Vagina (tissue), 2 donors: ENCODE measurements at regions not wholly inside any gene's neighbourhood (a gene's known extent, or its start where the extent isn't known, plus 50 kb on each side); places are given as distances from the start of the nearest gene placed in this dataset.

Experiments used
- DNase-seq, 2 donors: peaks; one replicate each; pipeline ENCODE4 v3.0.0-alpha.2; 2017; ENCODE audit errors: extremely low spot score in 2 of 2
- H3K27ac ChIP-seq: fragments of 200-600 bp; sonication (generic); one replicate; pipeline ENCODE4 v1.5.1; 2019
- H3K27me3 ChIP-seq: fragments of 200-600 bp; sonication (generic); one replicate; pipeline ENCODE4 v1.5.1; 2019
- H3K36me3 ChIP-seq, 2 donors: fragments of 200-600 bp; sonication (generic); one replicate each; pipeline ENCODE4 v1.5.1; 2017 to 2019
- H3K4me1 ChIP-seq: fragments of 200-600 bp; sonication (generic); one replicate; pipeline ENCODE4 v1.5.1; 2019
- H3K4me3 ChIP-seq, 2 donors: fragments of 200-600 bp; sonication (generic); 1 replicate in 1 of 2; 2 replicates in 1 of 2; pipeline ENCODE4 v1.5.1; 2016 to 2019
- H3K9me3 ChIP-seq: fragments of 200-600 bp; sonication (generic); one replicate; pipeline ENCODE4 v1.5.1; 2019
- POLR2A ChIP-seq, 2 donors: fragments of 450-650 bp; IDR thresholded peaks; one replicate each; pipeline ENCODE4 v1.6.1; 2017; ENCODE audit warnings: antibody characterized with exemption in 2 of 2, mild to moderate bottlenecking in 2 of 2, moderate library complexity in 2 of 2
- POLR2AphosphoS5 ChIP-seq, 2 donors: sonication (generic); formaldehyde crosslinking; IDR thresholded peaks; one replicate each; pipeline ENCODE4 v1.9.0; 2017; ENCODE audit warnings: antibody characterized with exemption in 2 of 2, mild to moderate bottlenecking in 2 of 2, low read depth in 1 of 2; ENCODE audit not compliant: insufficient read depth in 1 of 2
- intact Hi-C: fragments of 100-400 bp; cut with DNase I; formaldehyde crosslinking; loops from one replicate; pipeline ENCODE4 v1.15.1; 2023
- TF ChIP-seq, protein P1 (sequence below), 3 experiments: fragments of 450-650 bp in 2 of 3; fragments of 200-600 bp in 1 of 3; sonication (generic) in 1 of 3; IDR thresholded peaks; one replicate each; pipeline ENCODE4 v1.5.1; 2017 to 2019; ENCODE audit warnings: antibody characterized with exemption in 3 of 3, mild to moderate bottlenecking in 2 of 3, moderate library complexity in 2 of 3

GRCh38 chr6:27562027-27562410 is 89.1 kb upstream of the ZNF184 start:
- H3K4me3 ChIP-seq = no peak overlapping the region
- no peak for DNase-seq
- H3K4me1 ChIP-seq = no peaks in the 10 kb centered on the region
- TF ChIP-seq POLR2A (IDR thresholded peaks at IDR 0.05) = no peak
- TF ChIP-seq, protein P1, sequence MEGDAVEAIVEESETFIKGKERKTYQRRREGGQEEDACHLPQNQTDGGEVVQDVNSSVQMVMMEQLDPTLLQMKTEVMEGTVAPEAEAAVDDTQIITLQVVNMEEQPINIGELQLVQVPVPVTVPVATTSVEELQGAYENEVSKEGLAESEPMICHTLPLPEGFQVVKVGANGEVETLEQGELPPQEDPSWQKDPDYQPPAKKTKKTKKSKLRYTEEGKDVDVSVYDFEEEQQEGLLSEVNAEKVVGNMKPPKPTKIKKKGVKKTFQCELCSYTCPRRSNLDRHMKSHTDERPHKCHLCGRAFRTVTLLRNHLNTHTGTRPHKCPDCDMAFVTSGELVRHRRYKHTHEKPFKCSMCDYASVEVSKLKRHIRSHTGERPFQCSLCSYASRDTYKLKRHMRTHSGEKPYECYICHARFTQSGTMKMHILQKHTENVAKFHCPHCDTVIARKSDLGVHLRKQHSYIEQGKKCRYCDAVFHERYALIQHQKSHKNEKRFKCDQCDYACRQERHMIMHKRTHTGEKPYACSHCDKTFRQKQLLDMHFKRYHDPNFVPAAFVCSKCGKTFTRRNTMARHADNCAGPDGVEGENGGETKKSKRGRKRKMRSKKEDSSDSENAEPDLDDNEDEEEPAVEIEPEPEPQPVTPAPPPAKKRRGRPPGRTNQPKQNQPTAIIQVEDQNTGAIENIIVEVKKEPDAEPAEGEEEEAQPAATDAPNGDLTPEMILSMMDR (IDR thresholded peaks at IDR 0.05) = no peak
- TF ChIP-seq POLR2AphosphoS5 (IDR thresholded peaks at IDR 0.05; ENCODE audit: insufficient read depth in 1 of 2, low read depth in 1 of 2) = no peak
- H3K27me3 ChIP-seq = no peaks in the 10 kb centered on the region
- no peaks in the 10 kb centered on the region for H3K36me3 ChIP-seq
- H3K9me3 ChIP-seq = no peaks in the 10 kb centered on the region
- H3K27ac ChIP-seq = no peak overlapping the region
- intact Hi-C loops = no loop called here

DNA sequence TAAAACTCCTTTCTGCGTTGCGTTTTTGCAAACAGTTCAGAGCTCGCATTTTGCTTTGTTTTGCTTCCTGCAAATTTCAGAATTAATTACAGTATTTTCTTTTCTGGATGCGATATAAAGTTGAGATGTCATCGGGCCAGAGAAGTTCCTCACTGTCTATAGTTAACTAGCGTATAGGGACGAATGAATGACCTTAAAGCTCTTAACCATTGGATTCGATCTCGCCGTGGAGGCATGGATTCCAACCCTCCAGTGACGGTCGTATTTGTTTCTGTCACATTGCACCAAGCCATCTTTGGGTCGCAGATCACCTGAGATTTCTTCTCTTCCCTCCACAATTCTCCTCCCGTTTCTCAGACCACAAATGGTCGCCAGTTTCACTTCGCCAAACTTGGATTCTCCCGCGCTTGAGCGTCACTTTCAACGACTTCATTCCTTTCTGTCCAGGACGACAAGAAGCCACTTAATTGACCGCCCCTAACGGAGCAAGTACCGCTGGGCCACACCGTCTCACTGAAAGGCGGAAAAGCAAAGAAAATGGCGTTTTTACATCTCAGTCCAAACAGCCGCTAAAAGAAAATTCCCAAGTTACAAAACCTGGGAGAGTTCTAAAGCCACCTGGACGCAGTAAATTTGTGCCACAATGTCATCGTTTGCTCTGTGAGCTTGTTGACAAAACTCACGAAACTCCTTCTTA is 85.3 kb upstream of the ZNF184 start:
- no peak for TF ChIP-seq POLR2A (IDR thresholded peaks at IDR 0.05)
- TF ChIP-seq, protein P1 (IDR thresholded peaks at IDR 0.05) = no peak
- TF ChIP-seq POLR2AphosphoS5 (IDR thresholded peaks at IDR 0.05; ENCODE audit: insufficient read depth in 1 of 2, low read depth in 1 of 2) = no peak
- no peaks in the 10 kb centered on the region for H3K27me3 ChIP-seq
- H3K36me3 ChIP-seq = no peaks in the 10 kb centered on the region
- no peak overlapping the region for H3K27ac ChIP-seq
- intact Hi-C loops = no loop called here
- no peaks in the 10 kb centered on the region for H3K4me1 ChIP-seq
- no peak for DNase-seq
- H3K9me3 ChIP-seq = no peaks in the 10 kb centered on the region
- H3K4me3 ChIP-seq = no peak overlapping the region

DNA sequence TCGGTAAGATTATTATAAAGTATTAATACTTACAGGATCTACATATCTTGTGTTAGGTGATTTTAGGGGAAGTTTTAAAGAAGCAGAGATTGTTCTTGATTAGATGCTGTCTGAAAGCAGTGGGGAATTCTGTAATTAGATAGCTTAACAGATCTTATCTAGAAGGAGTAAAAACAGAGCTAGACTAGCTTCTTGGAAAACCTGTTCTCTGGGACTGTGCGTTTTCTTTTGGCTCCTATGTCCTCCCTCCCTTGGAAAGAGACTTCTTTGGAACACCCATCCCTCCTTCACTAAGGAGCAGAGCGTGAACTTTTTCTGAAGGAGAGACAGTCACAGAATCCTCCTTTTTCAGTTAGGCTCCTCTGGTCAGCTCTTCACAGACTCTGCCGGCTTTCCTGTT is 83.5 kb upstream of the ZNF184 start:
- TF ChIP-seq, protein P1 (IDR thresholded peaks at IDR 0.05) = no peak
- no peak for TF ChIP-seq POLR2A (IDR thresholded peaks at IDR 0.05)
- no peak for TF ChIP-seq POLR2AphosphoS5 (IDR thresholded peaks at IDR 0.05; ENCODE audit: insufficient read depth in 1 of 2, low read depth in 1 of 2)
- Histone ChIP-seq H3K27ac (no peak overlapping the region), H3K36me3 (no peaks in the 10 kb centered on the region), H3K9me3 (no peaks in the 10 kb centered on the region), H3K4me3 (no peak overlapping the region), H3K27me3 (no peaks in the 10 kb centered on the region), H3K4me1 (no peaks in the 10 kb centered on the region)
- no peak for DNase-seq
- intact Hi-C loops = no loop called here

DNA sequence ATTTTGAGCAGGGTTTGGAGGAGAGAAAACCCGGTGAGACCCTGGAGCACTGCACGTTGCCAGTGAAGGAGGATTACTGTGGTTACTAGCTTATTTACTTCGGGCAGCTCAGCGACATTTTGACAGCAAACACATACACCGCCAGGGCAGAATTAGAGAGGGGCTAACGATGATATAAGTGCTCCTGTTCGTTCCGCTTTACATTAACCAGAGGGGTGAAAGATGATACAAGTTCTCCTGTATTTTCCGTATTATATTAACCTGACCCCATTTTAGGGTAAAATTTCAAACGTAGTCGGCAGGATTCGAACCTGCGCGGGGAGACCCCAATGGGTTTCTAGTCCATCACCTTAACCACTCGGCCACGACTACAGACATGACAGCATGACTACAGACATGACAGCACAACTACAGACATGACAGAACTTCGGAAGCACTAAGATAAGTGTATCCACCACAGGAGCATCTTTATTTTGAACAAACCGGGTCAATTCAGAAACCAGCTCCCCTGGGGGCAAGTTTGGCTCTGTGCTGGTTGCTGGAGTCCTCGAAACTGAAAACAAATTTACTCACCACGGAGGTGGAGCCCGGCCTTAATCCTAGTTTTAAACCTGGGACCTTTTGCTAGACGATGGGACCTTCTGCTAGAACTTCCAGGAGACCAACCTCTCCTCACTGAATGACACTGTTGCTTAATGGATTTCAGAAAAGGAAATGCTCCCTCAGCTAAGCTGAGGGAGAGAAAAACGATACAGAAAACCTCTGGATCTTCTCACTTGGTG is 80.4 kb upstream of the ZNF184 start:
- Histone ChIP-seq H3K4me3 (no peak overlapping the region), H3K9me3 (no peaks in the 10 kb centered on the region), H3K4me1 (no peaks in the 10 kb centered on the region), H3K27me3 (no peaks in the 10 kb centered on the region), H3K27ac (no peak overlapping the region), H3K36me3 (no peaks in the 10 kb centered on the region)
- TF ChIP-seq, protein P1 (IDR thresholded peaks at IDR 0.05) = no peak
- TF ChIP-seq POLR2AphosphoS5 (IDR thresholded peaks at IDR 0.05; ENCODE audit: insufficient read depth in 1 of 2, low read depth in 1 of 2) (no peak), POLR2A (IDR thresholded peaks at IDR 0.05) (no peak)
- no peak for DNase-seq
- intact Hi-C loops = no loop called here

GRCh38 chr6:27551607-27552006 is 78.7 kb upstream of the ZNF184 start:
- Histone ChIP-seq H3K4me1 (no peaks in the 10 kb centered on the region), H3K27ac (no peak overlapping the region), H3K9me3 (no peaks in the 10 kb centered on the region), H3K36me3 (no peaks in the 10 kb centered on the region), H3K4me3 (no peak overlapping the region), H3K27me3 (no peaks in the 10 kb centered on the region)
- intact Hi-C loops = no loop called here
- DNase-seq = no peak
- TF ChIP-seq, protein P1 (IDR thresholded peaks at IDR 0.05) = no peak
- TF ChIP-seq POLR2AphosphoS5 (IDR thresholded peaks at IDR 0.05; ENCODE audit: insufficient read depth in 1 of 2, low read depth in 1 of 2) (no peak), POLR2A (IDR thresholded peaks at IDR 0.05) (no peak)
